Retinal pigment epithelial cell (primary cell): ENCODE measurements at regions not wholly inside any gene's neighbourhood (a gene's known extent, or its start where the extent isn't known, plus 50 kb on each side); places are given as distances from the start of the nearest gene placed in this dataset.

ENCODE experiments used
- DNase-seq: peaks from one replicate; pipeline ENCODE4 v3.0.0-alpha.2; 2010; ENCODE audit warnings: low read depth
- H3K4me3 ChIP-seq: 2 replicates; pipeline ENCODE4 v1.5.1; 2011; ENCODE audit warnings: mild to moderate bottlenecking, low read length, control low read depth, moderate library complexity
- TF ChIP-seq, protein P1 (sequence below): conservative IDR thresholded peaks from 2 replicates; pipeline ENCODE4 v1.5.1; 2011; ENCODE audit warnings: low read depth, low read length, control low read depth, inconsistent platforms

DNA sequence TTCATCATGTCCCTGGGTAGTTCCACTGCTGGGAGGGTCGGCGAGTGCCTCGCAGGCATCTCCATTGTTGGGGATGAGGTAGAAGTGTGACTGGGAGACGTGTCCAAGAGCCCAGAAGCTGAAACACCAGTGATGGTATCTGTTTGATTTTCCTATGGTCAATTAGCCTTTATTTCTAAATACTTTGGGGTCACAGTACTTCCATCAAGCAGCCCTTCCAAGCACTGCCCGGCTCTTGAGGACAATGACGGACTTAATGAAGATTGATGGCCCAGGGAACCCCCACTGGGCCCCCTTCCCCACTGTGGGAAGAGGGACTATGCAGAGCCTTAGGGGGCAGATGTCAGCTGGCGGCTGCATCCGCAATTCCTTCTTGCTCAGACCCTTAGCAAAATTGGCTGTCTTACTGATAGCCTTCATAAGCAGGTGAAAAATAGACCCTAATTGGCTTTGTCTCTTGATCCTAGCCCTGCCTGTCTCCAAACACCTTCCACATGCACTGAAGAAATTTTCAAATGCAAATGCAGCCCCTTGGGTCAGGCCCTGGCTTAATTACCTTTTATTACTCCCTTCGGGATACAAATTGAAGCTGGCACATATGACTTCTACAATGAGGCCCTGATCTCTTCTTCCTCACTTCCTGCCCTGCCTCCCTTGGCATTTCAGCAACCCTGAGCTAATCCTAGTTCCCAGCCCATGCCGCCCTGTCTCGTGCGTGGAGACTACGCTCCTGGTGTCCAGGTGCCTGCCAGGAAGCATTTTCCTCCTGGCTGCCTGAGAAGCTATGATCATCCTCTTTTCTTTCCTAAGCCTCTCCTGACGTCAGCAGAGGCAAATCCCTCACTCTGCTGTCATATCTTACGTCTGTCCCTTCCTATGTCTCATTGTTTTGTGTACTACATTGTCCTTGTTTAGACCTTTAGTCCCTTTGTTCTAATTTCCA is 124.5 kb upstream of the GDF10 start:
- peak; percentile 8 for DNase-seq
- H3K4me3 ChIP-seq, result no peak overlapping the region
- TF ChIP-seq, protein P1, sequence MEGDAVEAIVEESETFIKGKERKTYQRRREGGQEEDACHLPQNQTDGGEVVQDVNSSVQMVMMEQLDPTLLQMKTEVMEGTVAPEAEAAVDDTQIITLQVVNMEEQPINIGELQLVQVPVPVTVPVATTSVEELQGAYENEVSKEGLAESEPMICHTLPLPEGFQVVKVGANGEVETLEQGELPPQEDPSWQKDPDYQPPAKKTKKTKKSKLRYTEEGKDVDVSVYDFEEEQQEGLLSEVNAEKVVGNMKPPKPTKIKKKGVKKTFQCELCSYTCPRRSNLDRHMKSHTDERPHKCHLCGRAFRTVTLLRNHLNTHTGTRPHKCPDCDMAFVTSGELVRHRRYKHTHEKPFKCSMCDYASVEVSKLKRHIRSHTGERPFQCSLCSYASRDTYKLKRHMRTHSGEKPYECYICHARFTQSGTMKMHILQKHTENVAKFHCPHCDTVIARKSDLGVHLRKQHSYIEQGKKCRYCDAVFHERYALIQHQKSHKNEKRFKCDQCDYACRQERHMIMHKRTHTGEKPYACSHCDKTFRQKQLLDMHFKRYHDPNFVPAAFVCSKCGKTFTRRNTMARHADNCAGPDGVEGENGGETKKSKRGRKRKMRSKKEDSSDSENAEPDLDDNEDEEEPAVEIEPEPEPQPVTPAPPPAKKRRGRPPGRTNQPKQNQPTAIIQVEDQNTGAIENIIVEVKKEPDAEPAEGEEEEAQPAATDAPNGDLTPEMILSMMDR, result no peak

DNA sequence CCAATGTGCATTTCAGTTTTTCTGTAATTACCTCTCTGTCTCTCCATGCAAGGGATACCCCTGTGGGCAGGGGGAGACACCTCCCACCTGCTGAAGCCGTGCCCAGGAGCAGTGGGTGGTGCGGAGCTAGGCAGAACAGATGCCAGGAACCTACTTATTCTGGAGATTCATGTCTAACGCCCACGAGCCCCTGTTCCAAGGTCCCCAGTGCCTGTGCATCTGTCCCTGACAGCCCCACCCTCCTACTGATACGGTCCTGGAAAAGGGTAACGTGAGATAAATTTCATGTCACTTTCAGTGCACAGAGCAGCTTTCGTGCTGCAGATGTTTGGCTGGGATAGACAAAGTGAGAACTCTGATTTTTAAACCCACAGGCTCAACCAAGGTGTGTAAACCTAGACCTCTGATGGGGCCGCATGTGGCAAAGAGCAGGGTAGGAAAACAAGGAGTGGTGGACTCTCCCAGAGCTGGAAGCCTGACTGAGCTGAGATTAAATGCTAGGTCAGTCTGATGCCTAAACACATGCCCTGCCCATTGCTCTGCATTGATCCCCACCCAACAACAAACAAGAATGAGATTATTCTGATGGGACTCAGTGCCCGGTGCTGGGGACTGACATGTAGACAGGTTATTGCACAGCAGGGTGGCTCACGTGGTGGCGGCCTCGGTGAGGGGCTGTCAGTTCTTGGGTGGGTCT is 123.6 kb upstream of the GDF10 start:
- no peak overlapping the region for H3K4me3 ChIP-seq
- TF ChIP-seq, protein P1, result no peak
- no peak for DNase-seq

DNA sequence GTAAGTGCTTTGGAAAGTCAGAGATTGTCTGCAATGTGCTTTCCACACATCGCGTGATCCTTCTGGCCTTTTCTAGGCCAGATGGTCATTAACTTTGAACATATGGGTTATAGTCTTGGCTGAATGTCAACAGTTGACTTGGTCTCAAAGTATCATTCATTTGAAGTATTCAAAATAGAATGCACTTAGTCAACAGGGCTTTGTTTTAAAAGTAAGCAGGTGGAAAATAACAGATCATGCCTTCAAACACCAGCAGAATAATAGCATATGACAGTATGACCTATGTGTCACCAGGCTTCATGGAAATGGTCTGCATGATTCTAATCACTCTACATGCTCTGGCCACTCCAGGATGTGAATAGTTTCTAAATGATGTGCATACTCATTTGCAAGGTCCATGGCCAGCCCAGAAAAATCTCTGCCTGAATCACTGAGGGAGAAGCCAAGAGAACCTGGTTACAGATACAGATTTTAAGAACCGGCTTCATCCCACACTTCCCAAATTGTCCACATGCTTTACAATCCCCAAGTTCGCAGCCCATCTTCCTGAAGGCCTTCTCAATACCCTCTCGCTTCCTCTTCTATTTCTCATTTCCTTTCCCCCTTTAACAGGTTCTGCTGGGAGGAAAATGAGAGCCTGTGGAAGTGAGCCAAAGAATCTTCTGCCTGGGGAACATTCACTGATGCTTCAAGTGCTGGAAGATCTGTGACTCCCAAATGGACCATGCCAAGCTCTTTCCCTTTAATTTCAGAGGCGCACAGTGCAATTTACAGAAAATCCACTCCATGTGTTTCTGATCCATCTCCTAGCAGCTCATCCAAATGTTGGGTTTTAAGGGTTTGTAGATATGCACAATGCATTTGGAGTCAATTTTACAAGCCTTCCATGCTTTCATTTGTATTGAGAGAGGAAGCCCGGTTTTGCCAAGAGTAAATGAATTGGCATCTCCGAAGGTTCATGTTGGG is 122.8 kb upstream of the GDF10 start:
- TF ChIP-seq, protein P1, result no peak
- no peak for DNase-seq
- H3K4me3 ChIP-seq, result no peak overlapping the region

DNA sequence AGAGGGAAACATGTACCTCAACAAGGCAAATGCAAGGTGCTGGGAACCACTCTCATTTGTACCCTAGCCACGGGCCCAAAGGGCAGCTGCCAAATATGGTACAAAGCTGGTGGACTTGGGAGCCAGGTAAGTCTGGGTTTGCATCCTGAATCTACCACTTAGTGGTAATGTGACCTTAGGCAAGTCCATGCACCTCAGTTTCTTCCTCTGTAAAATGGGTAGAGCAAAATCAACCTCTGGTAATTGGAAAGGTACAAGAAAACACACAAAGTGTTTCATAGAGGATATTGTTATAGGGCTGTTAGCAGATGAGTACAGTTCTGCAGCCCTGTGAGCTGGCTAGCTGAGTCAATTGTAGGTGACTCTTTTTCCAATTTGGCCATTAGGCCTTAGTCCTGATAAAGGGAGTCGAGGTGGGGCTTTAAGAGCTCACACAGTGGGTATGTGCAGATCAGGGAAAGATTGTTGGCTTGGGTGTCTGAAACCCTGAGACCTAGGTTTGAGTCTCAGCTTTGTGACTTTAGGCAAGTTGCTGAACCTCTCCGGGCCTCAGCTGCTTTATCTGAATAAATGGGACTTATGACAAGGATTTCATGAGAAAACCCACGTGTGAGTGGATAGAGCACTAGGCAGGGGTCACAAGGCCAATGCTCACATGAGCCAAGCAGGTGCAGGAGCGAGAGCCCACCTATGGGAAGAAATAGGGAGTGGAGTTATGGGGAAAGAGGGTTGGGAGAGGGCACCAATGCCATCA is 121.3 kb upstream of the GDF10 start:
- DNase-seq, result no peak
- TF ChIP-seq, protein P1, result no peak
- H3K4me3 ChIP-seq, result no peak overlapping the region

DNA sequence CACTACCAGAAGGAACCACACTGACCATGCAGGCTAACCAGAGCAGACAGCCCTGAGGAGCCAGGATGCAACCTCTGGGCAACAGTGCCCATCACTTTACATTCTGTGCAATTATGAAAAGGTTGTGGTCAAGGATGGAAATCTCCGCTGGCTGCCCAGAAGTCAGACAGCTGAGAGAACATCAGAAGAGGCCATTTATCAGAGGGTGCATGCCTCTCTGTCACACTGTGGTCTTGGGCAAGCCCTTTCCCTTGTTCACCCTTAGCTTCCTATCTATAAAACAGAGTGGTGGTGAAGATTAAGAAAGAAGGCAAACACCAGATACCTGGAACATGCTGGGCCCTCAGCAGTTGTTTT is 120.7 kb upstream of the GDF10 start:
- no peak overlapping the region for H3K4me3 ChIP-seq
- DNase-seq, result no peak
- TF ChIP-seq, protein P1, result no peak
